ENCODE measurements at regions not wholly inside any gene's neighbourhood (a gene's known extent, or its start where the extent isn't known, plus 50 kb on each side); places are given as distances from the start of the nearest gene placed in this dataset.

- ChIA-PET POLR2A (no interaction called here), CTCF (interaction anchor here (0.9 kb wide), 1 partner anchor 10 kb away, joined by 5 read pairs; no protein-coding TSS in a partner anchor)
- no peak for TF ChIP-seq ZNF384 (IDR thresholded peaks at IDR 0.05)
- TF ChIP-seq LEF1 (IDR thresholded peaks at IDR 0.05; ENCODE audit: borderline replicate concordance), result no peak
- no peak for TF ChIP-seq SP1 (IDR thresholded peaks at IDR 0.05)
- TF ChIP-seq, protein P1, sequence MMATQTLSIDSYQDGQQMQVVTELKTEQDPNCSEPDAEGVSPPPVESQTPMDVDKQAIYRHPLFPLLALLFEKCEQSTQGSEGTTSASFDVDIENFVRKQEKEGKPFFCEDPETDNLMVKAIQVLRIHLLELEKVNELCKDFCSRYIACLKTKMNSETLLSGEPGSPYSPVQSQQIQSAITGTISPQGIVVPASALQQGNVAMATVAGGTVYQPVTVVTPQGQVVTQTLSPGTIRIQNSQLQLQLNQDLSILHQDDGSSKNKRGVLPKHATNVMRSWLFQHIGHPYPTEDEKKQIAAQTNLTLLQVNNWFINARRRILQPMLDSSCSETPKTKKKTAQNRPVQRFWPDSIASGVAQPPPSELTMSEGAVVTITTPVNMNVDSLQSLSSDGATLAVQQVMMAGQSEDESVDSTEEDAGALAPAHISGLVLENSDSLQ (IDR thresholded peaks at IDR 0.05), result no peak
- no peak for TF ChIP-seq BHLHE40 (IDR thresholded peaks at IDR 0.05; ENCODE audit: borderline replicate concordance)
- TF ChIP-seq L3MBTL2 (conservative IDR thresholded peaks at IDR 0.05), result no peak
- TF ChIP-seq ELF4 (IDR thresholded peaks at IDR 0.05), result no peak
- TF ChIP-seq TARDBP (IDR thresholded peaks at IDR 0.05), result no peak
- no peak for TF ChIP-seq CTBP1 (IDR thresholded peaks at IDR 0.05; ENCODE audit: borderline replicate concordance)
- TF ChIP-seq HDGF (IDR thresholded peaks at IDR 0.05; ENCODE audit: borderline replicate concordance), result no peak
- no peak for TF ChIP-seq SUZ12 (IDR thresholded peaks at IDR 0.05)
- no peak for TF ChIP-seq NFRKB (IDR thresholded peaks at IDR 0.05)
- TF ChIP-seq FOXK2 (IDR thresholded peaks at IDR 0.05), result no peak
- no peak for TF ChIP-seq FOXM1 (IDR thresholded peaks at IDR 0.05; ENCODE audit: borderline replicate concordance)
- no peak for DNase-seq (ENCODE audit: extremely low spot score)
These were observed 162.7 kb upstream of the SLC7A11 start for GRCh38 chr4:138404801-138405200.

GRCh38 chr4:138404251-138404650 is 162.1 kb upstream of the SLC7A11 start:
- CTCF ChIA-PET, result no interaction called here
- TF ChIP-seq CTBP1 (IDR thresholded peaks at IDR 0.05; ENCODE audit: borderline replicate concordance) (no peak), ARNT (IDR thresholded peaks at IDR 0.05) (no peak), SUZ12 (IDR thresholded peaks at IDR 0.05) (no peak), NFRKB (IDR thresholded peaks at IDR 0.05) (no peak), FOXK2 (IDR thresholded peaks at IDR 0.05) (no peak)
- POLR2A ChIA-PET, result no interaction called here
- DNase-seq (ENCODE audit: extremely low spot score), result no peak

GRCh38 chr4:138401334-138401733 is 159.2 kb upstream of the SLC7A11 start:
- ChIA-PET POLR2A (no interaction called here), CTCF (no interaction called here)
- no peak for DNase-seq (ENCODE audit: extremely low spot score)
- TF ChIP-seq HDGF (IDR thresholded peaks at IDR 0.05; ENCODE audit: borderline replicate concordance) (no peak), FOXA1 (IDR thresholded peaks at IDR 0.05) (no peak), LEF1 (IDR thresholded peaks at IDR 0.05; ENCODE audit: borderline replicate concordance) (no peak), NFRKB (IDR thresholded peaks at IDR 0.05) (no peak), BHLHE40 (IDR thresholded peaks at IDR 0.05; ENCODE audit: borderline replicate concordance) (no peak), ZNF384 (IDR thresholded peaks at IDR 0.05) (no peak), TARDBP (IDR thresholded peaks at IDR 0.05) (no peak)
- TF ChIP-seq, protein P1 (IDR thresholded peaks at IDR 0.05), result no peak

GRCh38 chr4:138400543-138400942 is 158.4 kb upstream of the SLC7A11 start:
- TF ChIP-seq CTBP1 (IDR thresholded peaks at IDR 0.05; ENCODE audit: borderline replicate concordance) (no peak), FOXA1 (IDR thresholded peaks at IDR 0.05) (no peak)
- CTCF ChIA-PET, result no interaction called here
- DNase-seq (ENCODE audit: extremely low spot score), result no peak
- POLR2A ChIA-PET, result no interaction called here

- no peak for TF ChIP-seq NFRKB (IDR thresholded peaks at IDR 0.05)
- no peak for TF ChIP-seq FOXA1 (IDR thresholded peaks at IDR 0.05)
- no peak for TF ChIP-seq ELF4 (IDR thresholded peaks at IDR 0.05)
- TF ChIP-seq FOXK2 (IDR thresholded peaks at IDR 0.05), result no peak
- no peak for TF ChIP-seq SUZ12 (IDR thresholded peaks at IDR 0.05)
- TF ChIP-seq L3MBTL2 (conservative IDR thresholded peaks at IDR 0.05), result no peak
- no peak for TF ChIP-seq TARDBP (IDR thresholded peaks at IDR 0.05)
- no peak for TF ChIP-seq FOXM1 (IDR thresholded peaks at IDR 0.05; ENCODE audit: borderline replicate concordance)
- TF ChIP-seq LEF1 (IDR thresholded peaks at IDR 0.05; ENCODE audit: borderline replicate concordance), result no peak
- TF ChIP-seq ARNT (IDR thresholded peaks at IDR 0.05), result no peak
- TF ChIP-seq, protein P1 (IDR thresholded peaks at IDR 0.05), result no peak
- no peak for TF ChIP-seq SP1 (IDR thresholded peaks at IDR 0.05)
- no peak for TF ChIP-seq HDGF (IDR thresholded peaks at IDR 0.05; ENCODE audit: borderline replicate concordance)
- TF ChIP-seq ZNF384 (IDR thresholded peaks at IDR 0.05), result no peak
- TF ChIP-seq CTBP1 (IDR thresholded peaks at IDR 0.05; ENCODE audit: borderline replicate concordance), result no peak
- TF ChIP-seq BHLHE40 (IDR thresholded peaks at IDR 0.05; ENCODE audit: borderline replicate concordance), result no peak
- ChIA-PET POLR2A (no interaction called here), CTCF (interaction anchor here (0.5 to 0.7 kb wide), 2 partner anchors 72 to 363 kb away, joined by 3 read pairs; no protein-coding TSS in a partner anchor)
- DNase-seq (ENCODE audit: extremely low spot score), result no peak
These were observed 157.9 kb upstream of the SLC7A11 start for GRCh38 chr4:138400066-138400465.

GRCh38 chr4:138399081-138399480 is 156.9 kb upstream of the SLC7A11 start:
- ChIA-PET POLR2A (no interaction called here), CTCF (interaction anchor here (0.7 kb wide), 1 partner anchor 362 kb away, joined by 3 read pairs; no protein-coding TSS in a partner anchor)
- DNase-seq (ENCODE audit: extremely low spot score), result no peak
- no peak for TF ChIP-seq ARNT (IDR thresholded peaks at IDR 0.05)
- TF ChIP-seq SUZ12 (IDR thresholded peaks at IDR 0.05), result no peak
- no peak for TF ChIP-seq FOXK2 (IDR thresholded peaks at IDR 0.05)
- TF ChIP-seq, protein P1 (IDR thresholded peaks at IDR 0.05), result no peak
- TF ChIP-seq ELF4 (IDR thresholded peaks at IDR 0.05), result no peak
- no peak for TF ChIP-seq TARDBP (IDR thresholded peaks at IDR 0.05)
- TF ChIP-seq FOXM1 (IDR thresholded peaks at IDR 0.05; ENCODE audit: borderline replicate concordance), result no peak
- TF ChIP-seq ZNF384 (IDR thresholded peaks at IDR 0.05), result no peak
- TF ChIP-seq FOXA1 (IDR thresholded peaks at IDR 0.05), result no peak
- no peak for TF ChIP-seq NFRKB (IDR thresholded peaks at IDR 0.05)
- no peak for TF ChIP-seq L3MBTL2 (conservative IDR thresholded peaks at IDR 0.05)
- TF ChIP-seq LEF1 (IDR thresholded peaks at IDR 0.05; ENCODE audit: borderline replicate concordance), result no peak
- TF ChIP-seq HDGF (IDR thresholded peaks at IDR 0.05; ENCODE audit: borderline replicate concordance), result no peak

Measured in HEK293T (cell line).